ENCODE measurements at regions not wholly inside any gene's neighbourhood (a gene's known extent, or its start where the extent isn't known, plus 50 kb on each side); places are given as distances from the start of the nearest gene placed in this dataset.

DNA sequence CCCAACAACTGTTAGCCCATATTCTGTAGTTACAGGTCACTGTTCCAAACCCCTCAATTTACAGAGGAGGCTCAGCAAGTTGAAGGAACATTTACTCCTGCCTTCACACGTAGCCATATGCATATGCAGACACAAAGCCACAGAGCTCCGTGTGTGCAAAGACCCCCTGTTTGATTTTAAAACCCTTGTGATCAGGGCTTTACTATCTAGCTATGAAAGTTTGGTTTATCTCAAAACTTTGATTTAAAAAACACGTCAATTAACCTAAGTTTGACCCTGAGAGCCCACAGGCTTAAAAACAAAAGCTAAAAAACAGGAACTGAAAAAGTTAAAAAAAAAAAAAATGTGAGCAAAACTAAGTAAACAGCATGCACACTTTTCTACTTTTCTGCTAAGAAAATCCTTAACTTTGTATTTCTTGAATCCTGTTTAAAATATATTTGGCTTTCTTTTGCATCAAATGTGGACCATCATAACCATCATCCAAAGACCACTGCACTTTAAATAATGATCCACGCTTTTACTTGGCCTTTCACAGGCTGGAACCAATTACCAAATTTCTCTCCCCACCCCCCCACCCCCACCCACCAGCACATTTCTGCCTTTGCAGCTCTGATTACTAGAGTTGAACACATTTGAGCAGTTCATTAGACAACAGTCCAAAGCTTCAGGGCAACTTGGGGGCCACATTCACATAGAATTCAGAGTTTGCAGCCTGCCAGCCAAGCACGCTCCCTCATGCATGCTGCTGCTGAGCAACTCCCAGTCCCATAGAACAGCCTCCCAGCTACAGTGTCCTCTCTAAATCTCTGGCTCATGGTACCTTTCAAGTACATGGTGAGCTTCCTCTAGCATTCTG is 128.8 kb upstream of the MAP3K1 start:
- H3K27me3 ChIP-seq: no peaks in the 10 kb centered on the region
- DNase-seq (ENCODE audit: low spot score): no peak
- no peaks in the 10 kb centered on the region for H3K9me3 ChIP-seq
- H3K4me3 ChIP-seq: no peak overlapping the region
- H3K4me1 ChIP-seq: no peaks in the 10 kb centered on the region
- TF ChIP-seq CTCF (IDR thresholded peaks at IDR 0.05): no peak
- no peaks in the 10 kb centered on the region for H3K36me3 ChIP-seq
- H3K27ac ChIP-seq: no peak overlapping the region

DNA sequence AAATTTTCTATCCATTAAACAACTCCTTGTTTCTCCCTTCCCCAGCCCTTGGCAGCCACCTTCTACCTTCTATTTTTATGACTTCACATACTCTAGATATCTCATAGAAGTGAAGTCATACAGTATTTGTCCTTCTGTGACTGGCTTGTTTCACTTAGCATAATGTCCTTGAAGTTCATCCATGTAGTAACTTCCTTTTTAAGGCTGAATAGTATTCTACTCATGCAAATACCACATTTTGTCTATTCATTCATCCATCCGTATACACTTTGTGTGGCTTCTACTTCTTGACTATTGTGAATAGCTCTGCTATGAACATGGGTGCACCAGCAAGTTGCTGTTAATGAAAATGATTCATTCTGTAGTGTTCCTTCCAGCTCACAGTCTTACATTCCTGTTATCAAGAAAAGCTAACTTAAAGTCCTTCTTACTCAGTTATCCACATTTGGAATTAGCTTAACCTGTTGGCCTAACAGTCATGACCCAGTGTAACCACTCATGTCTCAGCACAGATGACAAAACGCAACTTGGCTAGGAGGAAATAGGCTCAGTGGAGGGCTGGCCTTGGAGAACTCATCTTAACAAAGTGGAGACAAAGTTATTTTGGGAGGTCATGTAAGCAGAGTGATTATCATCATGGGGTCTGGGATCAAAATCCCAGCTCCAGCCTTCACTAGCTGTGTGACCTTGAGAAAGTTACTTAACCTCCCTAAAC is 129.7 kb upstream of the MAP3K1 start:
- no peaks in the 10 kb centered on the region for H3K27me3 ChIP-seq
- no peaks in the 10 kb centered on the region for H3K9me3 ChIP-seq
- TF ChIP-seq CTCF (IDR thresholded peaks at IDR 0.05): no peak
- H3K4me3 ChIP-seq: no peak overlapping the region
- H3K36me3 ChIP-seq: no peaks in the 10 kb centered on the region
- DNase-seq (ENCODE audit: low spot score): no peak
- H3K27ac ChIP-seq: no peak overlapping the region
- H3K4me1 ChIP-seq: no peaks in the 10 kb centered on the region

DNA sequence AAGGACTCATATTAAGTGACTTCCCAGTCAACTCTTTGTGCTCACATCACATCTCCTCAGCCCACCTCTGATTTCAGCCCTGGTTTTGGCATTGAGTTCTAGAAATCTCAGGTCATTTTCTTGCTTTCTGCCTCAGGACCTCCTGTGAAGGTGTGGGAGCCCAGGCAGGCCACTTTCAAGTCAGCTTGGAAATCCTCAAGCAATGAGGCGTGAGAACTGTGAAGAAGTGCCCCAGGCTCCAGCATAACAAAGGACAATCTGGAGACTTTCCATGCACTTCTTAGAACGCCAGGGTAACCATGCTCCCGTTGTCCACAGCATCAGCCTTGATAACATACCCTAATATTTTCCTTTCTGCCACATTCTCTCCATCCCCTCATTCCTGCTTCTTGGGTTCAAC is 131.2 kb upstream of the MAP3K1 start:
- no peaks in the 10 kb centered on the region for H3K36me3 ChIP-seq
- H3K27me3 ChIP-seq: no peaks in the 10 kb centered on the region
- no peak for DNase-seq (ENCODE audit: low spot score)
- H3K9me3 ChIP-seq: no peaks in the 10 kb centered on the region
- no peak overlapping the region for H3K27ac ChIP-seq
- TF ChIP-seq CTCF (IDR thresholded peaks at IDR 0.05): no peak
- no peaks in the 10 kb centered on the region for H3K4me1 ChIP-seq
- H3K4me3 ChIP-seq: no peak overlapping the region

DNA sequence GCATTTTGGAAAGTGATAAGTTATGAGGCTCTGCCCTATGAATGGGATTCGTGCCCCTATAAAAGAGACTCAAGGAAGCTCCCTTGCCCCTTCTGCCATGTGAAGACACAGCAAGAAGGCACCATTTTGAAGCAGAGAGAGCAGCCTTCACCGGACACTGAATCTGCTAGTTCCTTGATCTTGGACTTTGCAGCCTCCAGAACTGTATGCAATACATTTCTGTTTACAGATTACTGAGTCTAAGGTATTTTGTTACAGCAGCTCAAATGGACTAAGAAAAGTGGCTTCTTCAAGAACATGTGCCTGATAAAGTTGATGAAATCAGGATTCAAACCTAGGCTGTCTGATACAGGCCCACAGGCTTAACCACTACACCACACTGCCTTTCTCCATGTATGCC is 131.6 kb upstream of the MAP3K1 start:
- Histone ChIP-seq H3K27me3 (no peaks in the 10 kb centered on the region), H3K4me3 (no peak overlapping the region), H3K9me3 (no peaks in the 10 kb centered on the region), H3K27ac (no peak overlapping the region), H3K36me3 (no peaks in the 10 kb centered on the region), H3K4me1 (no peaks in the 10 kb centered on the region)
- no peak for TF ChIP-seq CTCF (IDR thresholded peaks at IDR 0.05)
- no peak for DNase-seq (ENCODE audit: low spot score)

DNA sequence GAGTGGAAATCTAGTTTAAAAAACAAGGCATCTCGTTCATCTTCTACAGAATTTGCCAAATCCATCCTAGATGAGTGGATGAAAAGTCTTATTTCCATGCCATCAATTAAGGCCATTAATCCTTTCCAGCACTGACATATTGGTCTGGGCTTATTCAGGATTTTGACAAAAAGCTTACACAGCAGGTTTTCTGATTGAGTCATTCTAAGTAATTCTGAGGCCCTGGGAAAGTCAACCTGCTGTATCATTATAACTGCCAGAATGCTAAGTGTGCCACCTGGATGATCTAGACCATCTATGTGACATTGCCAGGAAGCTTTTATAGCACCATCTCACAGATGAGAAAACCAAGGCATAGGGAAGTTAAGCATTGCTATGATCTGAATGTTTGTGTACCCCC is 132.1 kb upstream of the MAP3K1 start:
- no peak for DNase-seq (ENCODE audit: low spot score)
- Histone ChIP-seq H3K27me3 (no peaks in the 10 kb centered on the region), H3K9me3 (no peaks in the 10 kb centered on the region), H3K4me1 (no peaks in the 10 kb centered on the region), H3K4me3 (no peak overlapping the region), H3K36me3 (no peaks in the 10 kb centered on the region), H3K27ac (no peak overlapping the region)
- TF ChIP-seq CTCF (IDR thresholded peaks at IDR 0.05): no peak

Data from right atrium auricular region (tissue), 2 donors.